ENCODE measurements at regions not wholly inside any gene's neighbourhood (a gene's known extent, or its start where the extent isn't known, plus 50 kb on each side); places are given as distances from the start of the nearest gene placed in this dataset.

- TF ChIP-seq CTCF (IDR thresholded peaks at IDR 0.05): no peak
- no peak for TF ChIP-seq EP300 (IDR thresholded peaks at IDR 0.05)
- TF ChIP-seq POLR2A (IDR thresholded peaks at IDR 0.05): no peak
Observed at GRCh38 chr18:33840212-33840593, 262.2 kb downstream of the ASXL3 start.

Measured in tibial nerve (tissue), 4 donors.